ENCODE measurements at regions not wholly inside any gene's neighbourhood (a gene's known extent, or its start where the extent isn't known, plus 50 kb on each side); places are given as distances from the start of the nearest gene placed in this dataset.

- Histone ChIP-seq H3K27me3 (ENCODE audit: control insufficient read depth, insufficient read depth, low read length) (no peaks in the 10 kb centered on the region), H3K36me3 (ENCODE audit: control insufficient read depth in 2 of 3, insufficient read depth in 3 of 3, low read length in 3 of 3) (no peaks in the 10 kb centered on the region), H3K4me1 (ENCODE audit: control insufficient read depth in 2 of 3, insufficient read depth in 2 of 3, low read depth in 1 of 3, low read length in 3 of 3) (peaks cover 0 to 8% (median 0%) of the 10 kb centered on the region in 3 donors), H3K4me3 (ENCODE audit: low read length in 3 of 3) (no peak overlapping the region), H3K9ac (ENCODE audit: low read length in 3 of 3) (no peak overlapping the region), H3K9me3 (ENCODE audit: control insufficient read depth in 2 of 3, insufficient read depth in 1 of 3, low read length in 3 of 3) (no peaks in the 10 kb centered on the region), H3K27ac (ENCODE audit: low read depth in 2 of 2, low read length in 2 of 2) (peak overlapping the region in 1 of 2 donors; percentile 54)
- DNase-seq (no peak), FAIRE-seq (no peak)
- TF ChIP-seq CTCF (IDR thresholded peaks at IDR 0.05; ENCODE audit: borderline replicate concordance, extremely low read depth, insufficient read depth): no peak
- intact Hi-C loops (cut with DNase I): no loop called here
These were observed 86.8 kb upstream of the CDH6 start for GRCh38 chr5:31106691-31107090.

- H3K9ac ChIP-seq (ENCODE audit: low read length in 3 of 3): no peak overlapping the region
- DNase-seq (no peak), FAIRE-seq (no peak)
- H3K4me3 ChIP-seq (ENCODE audit: low read length in 3 of 3): no peak overlapping the region
- peaks cover 0 to 8% (median 0%) of the 10 kb centered on the region in 3 donors for H3K4me1 ChIP-seq (ENCODE audit: control insufficient read depth in 2 of 3, insufficient read depth in 2 of 3, low read depth in 1 of 3, low read length in 3 of 3)
- no peaks in the 10 kb centered on the region for H3K27me3 ChIP-seq (ENCODE audit: control insufficient read depth, insufficient read depth, low read length)
- no peaks in the 10 kb centered on the region for H3K36me3 ChIP-seq (ENCODE audit: control insufficient read depth in 2 of 3, insufficient read depth in 3 of 3, low read length in 3 of 3)
- H3K27ac ChIP-seq (ENCODE audit: low read depth in 2 of 2, low read length in 2 of 2): peak overlapping the region in 1 of 2 donors; percentile 54
- H3K9me3 ChIP-seq (ENCODE audit: control insufficient read depth in 2 of 3, insufficient read depth in 1 of 3, low read length in 3 of 3): no peaks in the 10 kb centered on the region
- no peak for TF ChIP-seq CTCF (IDR thresholded peaks at IDR 0.05; ENCODE audit: borderline replicate concordance, extremely low read depth, insufficient read depth)
- intact Hi-C loops (cut with DNase I): no loop called here
These were observed 87.2 kb upstream of the CDH6 start for GRCh38 chr5:31106278-31106677.

GRCh38 chr5:31104775-31105174, 88.7 kb upstream of the CDH6 start:
- DNase-seq (no peak), FAIRE-seq (no peak)
- no peak overlapping the region for H3K27ac ChIP-seq (ENCODE audit: low read depth in 2 of 2, low read length in 2 of 2)
- TF ChIP-seq CTCF (IDR thresholded peaks at IDR 0.05; ENCODE audit: borderline replicate concordance, extremely low read depth, insufficient read depth): no peak
- H3K9ac ChIP-seq (ENCODE audit: low read length in 3 of 3): no peak overlapping the region
- peaks cover 0 to 8% (median 0%) of the 10 kb centered on the region in 3 donors for H3K4me1 ChIP-seq (ENCODE audit: control insufficient read depth in 2 of 3, insufficient read depth in 2 of 3, low read depth in 1 of 3, low read length in 3 of 3)
- no peaks in the 10 kb centered on the region for H3K27me3 ChIP-seq (ENCODE audit: control insufficient read depth, insufficient read depth, low read length)
- H3K4me3 ChIP-seq (ENCODE audit: low read length in 3 of 3): no peak overlapping the region
- intact Hi-C loops (cut with DNase I): no loop called here
- no peaks in the 10 kb centered on the region for H3K36me3 ChIP-seq (ENCODE audit: control insufficient read depth in 2 of 3, insufficient read depth in 3 of 3, low read length in 3 of 3)
- no peaks in the 10 kb centered on the region for H3K9me3 ChIP-seq (ENCODE audit: control insufficient read depth in 2 of 3, insufficient read depth in 1 of 3, low read length in 3 of 3)

- Histone ChIP-seq H3K9ac (ENCODE audit: low read length in 3 of 3) (no peak overlapping the region), H3K4me3 (ENCODE audit: low read length in 3 of 3) (no peak overlapping the region), H3K4me1 (ENCODE audit: control insufficient read depth in 2 of 3, insufficient read depth in 2 of 3, low read depth in 1 of 3, low read length in 3 of 3) (no peaks in the 10 kb centered on the region), H3K9me3 (ENCODE audit: control insufficient read depth in 2 of 3, insufficient read depth in 1 of 3, low read length in 3 of 3) (no peaks in the 10 kb centered on the region), H3K36me3 (ENCODE audit: control insufficient read depth in 2 of 3, insufficient read depth in 3 of 3, low read length in 3 of 3) (no peaks in the 10 kb centered on the region), H3K27ac (ENCODE audit: low read depth in 2 of 2, low read length in 2 of 2) (no peak overlapping the region), H3K27me3 (ENCODE audit: control insufficient read depth, insufficient read depth, low read length) (no peaks in the 10 kb centered on the region)
- no peak for DNase-seq
- no peak for TF ChIP-seq CTCF (IDR thresholded peaks at IDR 0.05; ENCODE audit: borderline replicate concordance, extremely low read depth, insufficient read depth)
- intact Hi-C loops (cut with DNase I): no loop called here
- no peak for FAIRE-seq
These were observed 92.6 kb upstream of the CDH6 start for GRCh38 chr5:31100781-31101310.
